SK-N-SH (cell line): ENCODE measurements at regions not wholly inside any gene's neighbourhood (a gene's known extent, or its start where the extent isn't known, plus 50 kb on each side); places are given as distances from the start of the nearest gene placed in this dataset.

Experiments used
- CTCF ChIA-PET: fragments of 300-600, 350-600 bp; formaldehyde crosslinking; extraction: SDS; loops from one replicate; lab custom pipeline; 2021; lab: Yijun Ruan, JAX
- POLR2A ChIA-PET: fragments of 350-600 bp; sonication (Branson Sonifier 250); formaldehyde crosslinking; extraction: SDS; loops from one replicate; lab custom pipeline; 2020; ENCODE audit warnings: antibody characterized with exemption, inconsistent platforms; lab: Yijun Ruan, JAX
- DNase-seq: peaks from one replicate; pipeline ENCODE4 v3.0.0; 2012
- H2AFZ ChIP-seq: fragments of 200-600 bp; sonication (generic); 2 replicates; pipeline ENCODE4 v1.8.1; 2016; ENCODE audit warnings: antibody characterized with exemption, mild to moderate bottlenecking, low read depth
- H3F3A ChIP-seq: fragments of 200-600 bp; sonication (generic); replicated peaks from 2 replicates; pipeline ENCODE3; 2016; ENCODE audit warnings: antibody characterized with exemption, mild to moderate bottlenecking; ENCODE audit not compliant: insufficient read depth
- H3K27ac ChIP-seq, 2 experiments: fragments of 200-500 bp in 1 of 2; fragments of 200-600 bp in 1 of 2; sonication (Bioruptor generic) in 1 of 2; sonication (generic), shearing (Covaris generic) in 1 of 2; 2 replicates each; pipeline versions ENCODE4 v1.5.1 to v1.6.1; 2014 to 2016; ENCODE audit warnings: low read depth in 2 of 2, inconsistent platforms in 1 of 2, low read length in 1 of 2, mild to moderate bottlenecking in 1 of 2, mixed read lengths in 1 of 2
- H3K27me3 ChIP-seq: fragments of 200-600 bp; sonication (generic), shearing (Covaris generic); 2 replicates; pipeline ENCODE4 v1.6.1; 2016; ENCODE audit warnings: mixed run types; ENCODE audit not compliant: insufficient read depth
- H3K36me3 ChIP-seq, 2 experiments: fragments of 200-500 bp in 1 of 2; fragments of 200-600 bp in 1 of 2; sonication (Bioruptor generic) in 1 of 2; sonication (generic) in 1 of 2; replicated peaks in 1 of 2; 2 replicates each; pipeline versions ENCODE3 to v1.5.1; 2014 to 2016; ENCODE audit warnings: low read length in 1 of 2, mild to moderate bottlenecking in 1 of 2; ENCODE audit not compliant: insufficient read depth in 2 of 2, control insufficient read depth in 1 of 2
- H3K4me1 ChIP-seq, 2 experiments: fragments of 200-500 bp in 1 of 2; fragments of 200-600 bp in 1 of 2; sonication (Bioruptor generic) in 1 of 2; sonication (generic), shearing (Covaris generic) in 1 of 2; 2 replicates each; pipeline versions ENCODE4 v1.5.1 to v1.6.1; 2014 to 2016; ENCODE audit warnings: low read depth in 1 of 2, low read length in 1 of 2, mixed run types in 1 of 2; ENCODE audit not compliant: insufficient read depth in 2 of 2, control insufficient read depth in 1 of 2
- H3K4me2 ChIP-seq: fragments of 200-600 bp; sonication (generic), shearing (Covaris generic); 2 replicates; pipeline ENCODE4 v1.6.1; 2017; ENCODE audit warnings: mixed run types
- H3K4me3 ChIP-seq, 2 experiments: fragments of 200-500 bp in 1 of 2; fragments of 200-600 bp in 1 of 2; sonication (Bioruptor generic) in 1 of 2; sonication (generic), shearing (Covaris generic) in 1 of 2; 2 replicates each; pipeline versions ENCODE4 v1.5.1 to v1.8.1; 2014 to 2016; ENCODE audit warnings: low read depth in 2 of 2, inconsistent platforms in 1 of 2, low read length in 1 of 2, mild to moderate bottlenecking in 1 of 2, mixed read lengths in 1 of 2, moderate library complexity in 1 of 2
- H3K79me2 ChIP-seq: fragments of 200-600 bp; sonication (generic); 2 replicates; pipeline ENCODE4 v1.8.1; 2017; ENCODE audit warnings: mild to moderate bottlenecking; ENCODE audit not compliant: insufficient read depth
- H3K9ac ChIP-seq: fragments of 200-600 bp; sonication (generic); 2 replicates; pipeline ENCODE4 v1.6.1; 2017; ENCODE audit warnings: mixed run types
- H3K9me2 ChIP-seq: fragments of 200-600 bp; sonication (generic); 2 replicates; pipeline ENCODE4 v1.6.1; 2017; ENCODE audit warnings: mixed run types
- H3K9me3 ChIP-seq: fragments of 200-600 bp; sonication (generic); 2 replicates; pipeline ENCODE4 v1.6.1; 2017; ENCODE audit warnings: mixed run types, mild to moderate bottlenecking, moderate library complexity
- H4K20me1 ChIP-seq: fragments of 200-600 bp; sonication (generic); 2 replicates; pipeline ENCODE4 v1.6.1; 2017; ENCODE audit warnings: mild to moderate bottlenecking, mixed run types; ENCODE audit not compliant: insufficient read depth
- FOXJ3 ChIP-seq: sonication (generic); formaldehyde crosslinking; IDR thresholded peaks from 2 replicates; pipeline ENCODE4 v1.5.1; 2020; ENCODE audit warnings: mild to moderate bottlenecking, missing genetic modification reagents
- FOXM1 ChIP-seq: IDR thresholded peaks from 2 replicates; pipeline ENCODE4 v1.4.0; 2012; ENCODE audit warnings: low read depth, mild to moderate bottlenecking
- MEF2A ChIP-seq: IDR thresholded peaks from 2 replicates; pipeline ENCODE4 v1.4.0; 2012; ENCODE audit warnings: low read depth, borderline replicate concordance
- MXI1 ChIP-seq: IDR thresholded peaks from 2 replicates; pipeline ENCODE4 v1.6.1; 2012; ENCODE audit warnings: mild to moderate bottlenecking, low read depth, low read length, improper control_type of control experiment
- RAD21 ChIP-seq: IDR thresholded peaks from 2 replicates; pipeline ENCODE4 v1.6.1; 2012; ENCODE audit warnings: mild to moderate bottlenecking, low read length
- RCOR1 ChIP-seq: fragments of 150-350 bp; IDR thresholded peaks from 2 replicates; pipeline ENCODE4 v1.6.1; 2017; ENCODE audit warnings: antibody characterized with exemption, low read length
- RXRA ChIP-seq: IDR thresholded peaks from 2 replicates; pipeline ENCODE4 v1.4.0; 2012; ENCODE audit warnings: low read depth, mild to moderate bottlenecking, borderline replicate concordance
- SIN3A ChIP-seq: IDR thresholded peaks from 2 replicates; pipeline ENCODE4 v1.6.1; 2012; ENCODE audit warnings: low read depth, mild to moderate bottlenecking, low read length, moderate library complexity, borderline replicate concordance
- WGBS: methylation state at CpG from one replicate; pipeline ENCODE4 v1.1.6; 2017; ENCODE audit warnings: low lambda C conversion rate; 5-methylcytosine and 5-hydroxymethylcytosine counted together
- TF ChIP-seq, protein P1 (sequence below): fragments of 150-350 bp; IDR thresholded peaks from 2 replicates; pipeline ENCODE4 v1.6.1; 2017; ENCODE audit warnings: antibody characterized with exemption, low read length, low read depth, borderline replicate concordance
- TF ChIP-seq, protein P2 (sequence below): IDR thresholded peaks from 2 replicates; pipeline ENCODE4 v1.4.0; 2012; ENCODE audit warnings: low read depth, borderline replicate concordance
- TF ChIP-seq, protein P3 (sequence below): IDR thresholded peaks from 2 replicates; pipeline ENCODE4; 2012
- TF ChIP-seq, protein P4 (sequence below): fragments of 150-350 bp; IDR thresholded peaks from 2 replicates; pipeline ENCODE4 v1.6.1; 2016; ENCODE audit warnings: mild to moderate bottlenecking, low read depth, low read length

DNA sequence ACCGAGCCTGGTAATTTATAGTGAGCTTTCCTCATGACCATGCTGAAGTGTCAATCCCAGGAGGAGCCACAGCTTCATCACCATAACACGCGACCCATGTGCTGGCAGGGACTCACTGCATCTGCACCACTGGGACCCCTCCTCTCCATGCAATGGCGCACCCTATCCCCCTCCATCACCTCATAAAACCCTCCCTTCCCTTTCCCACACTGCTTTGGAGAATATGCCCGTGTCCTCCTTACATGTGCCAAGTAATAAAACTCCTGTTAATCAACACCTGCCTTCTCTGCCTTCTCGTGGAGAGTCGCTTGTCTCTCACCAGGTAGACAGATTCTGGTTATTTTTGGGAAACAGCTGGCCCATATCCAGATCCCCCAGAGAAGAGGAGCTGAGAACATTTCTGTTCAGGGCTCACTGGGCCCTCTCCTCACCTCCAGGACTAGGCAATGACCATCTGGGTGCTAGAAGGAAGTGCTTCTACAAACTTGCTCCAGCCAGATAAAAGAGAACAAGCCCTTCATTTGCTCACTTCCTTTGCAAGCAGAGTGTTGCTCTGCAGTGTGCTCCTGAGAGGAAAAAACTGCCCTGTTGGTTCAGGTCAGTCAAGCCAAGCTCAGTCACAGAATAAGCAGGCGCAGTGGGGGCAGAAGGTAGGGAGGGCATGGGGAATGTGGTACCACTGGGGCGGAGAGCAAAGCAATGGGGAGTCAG, 894.3 kb downstream of the UQCRFS1 start:
- Histone ChIP-seq H3K79me2 (no peaks in the 10 kb centered on the region), H3K27me3 (peaks cover 17% of the 10 kb centered on the region), H3K9me3 (no peaks in the 10 kb centered on the region), H3K4me2 (no peak overlapping the region), H3F3A (no peaks in the 10 kb centered on the region), H3K9ac (no peak overlapping the region), H4K20me1 (no peaks in the 10 kb centered on the region), H3K9me2 (no peaks in the 10 kb centered on the region), H3K36me3 (no peaks in the 10 kb centered on the region), H2AFZ (no peak overlapping the region), H3K27ac (no peak overlapping the region), H3K4me3 (no peak overlapping the region), H3K4me1 (no peaks in the 10 kb centered on the region)
- TF ChIP-seq, protein P1, sequence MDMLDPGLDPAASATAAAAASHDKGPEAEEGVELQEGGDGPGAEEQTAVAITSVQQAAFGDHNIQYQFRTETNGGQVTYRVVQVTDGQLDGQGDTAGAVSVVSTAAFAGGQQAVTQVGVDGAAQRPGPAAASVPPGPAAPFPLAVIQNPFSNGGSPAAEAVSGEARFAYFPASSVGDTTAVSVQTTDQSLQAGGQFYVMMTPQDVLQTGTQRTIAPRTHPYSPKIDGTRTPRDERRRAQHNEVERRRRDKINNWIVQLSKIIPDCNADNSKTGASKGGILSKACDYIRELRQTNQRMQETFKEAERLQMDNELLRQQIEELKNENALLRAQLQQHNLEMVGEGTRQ, result no peak
- no peak for TF ChIP-seq SIN3A
- TF ChIP-seq, protein P2, sequence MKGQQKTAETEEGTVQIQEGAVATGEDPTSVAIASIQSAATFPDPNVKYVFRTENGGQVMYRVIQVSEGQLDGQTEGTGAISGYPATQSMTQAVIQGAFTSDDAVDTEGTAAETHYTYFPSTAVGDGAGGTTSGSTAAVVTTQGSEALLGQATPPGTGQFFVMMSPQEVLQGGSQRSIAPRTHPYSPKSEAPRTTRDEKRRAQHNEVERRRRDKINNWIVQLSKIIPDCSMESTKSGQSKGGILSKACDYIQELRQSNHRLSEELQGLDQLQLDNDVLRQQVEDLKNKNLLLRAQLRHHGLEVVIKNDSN, result no peak
- TF ChIP-seq RAD21, result no peak
- no peak for TF ChIP-seq FOXJ3 (CRISPR knock-in tag)
- no peak for TF ChIP-seq MEF2A
- no peak for TF ChIP-seq RXRA
- TF ChIP-seq, protein P3, sequence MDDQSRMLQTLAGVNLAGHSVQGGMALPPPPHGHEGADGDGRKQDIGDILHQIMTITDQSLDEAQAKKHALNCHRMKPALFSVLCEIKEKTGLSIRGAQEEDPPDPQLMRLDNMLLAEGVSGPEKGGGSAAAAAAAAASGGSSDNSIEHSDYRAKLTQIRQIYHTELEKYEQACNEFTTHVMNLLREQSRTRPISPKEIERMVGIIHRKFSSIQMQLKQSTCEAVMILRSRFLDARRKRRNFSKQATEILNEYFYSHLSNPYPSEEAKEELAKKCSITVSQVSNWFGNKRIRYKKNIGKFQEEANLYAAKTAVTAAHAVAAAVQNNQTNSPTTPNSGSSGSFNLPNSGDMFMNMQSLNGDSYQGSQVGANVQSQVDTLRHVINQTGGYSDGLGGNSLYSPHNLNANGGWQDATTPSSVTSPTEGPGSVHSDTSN, result no peak
- TF ChIP-seq RCOR1, result no peak
- TF ChIP-seq FOXM1, result no peak
- ChIA-PET CTCF (no interaction called here), POLR2A (no interaction called here)
- no peak for DNase-seq
- WGBS, result 11% methylated on average over 8 of the region's 9 CpGs

DNA sequence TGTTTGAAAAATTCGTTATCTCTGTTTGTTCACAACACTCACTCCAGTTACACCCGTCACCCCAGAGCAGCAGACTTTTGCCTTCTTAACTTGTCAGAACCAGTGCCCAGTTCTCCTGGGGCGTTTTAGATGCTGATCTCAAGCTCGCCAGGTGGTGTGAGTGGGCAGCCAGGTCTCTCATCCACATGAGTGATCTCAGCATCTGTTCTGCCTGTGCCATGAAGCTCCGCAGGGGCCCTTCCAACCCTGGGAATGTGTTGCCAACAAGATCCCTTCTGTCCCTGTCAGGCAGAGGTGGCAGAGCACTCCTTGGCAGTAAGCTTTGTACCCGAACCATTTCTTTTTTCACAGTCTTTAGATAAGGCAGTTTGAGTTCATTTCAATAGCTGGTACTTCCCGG, 896.5 kb downstream of the UQCRFS1 start:
- no peaks in the 10 kb centered on the region for H3K79me2 ChIP-seq
- no peak overlapping the region for H3K4me3 ChIP-seq
- TF ChIP-seq, protein P4, sequence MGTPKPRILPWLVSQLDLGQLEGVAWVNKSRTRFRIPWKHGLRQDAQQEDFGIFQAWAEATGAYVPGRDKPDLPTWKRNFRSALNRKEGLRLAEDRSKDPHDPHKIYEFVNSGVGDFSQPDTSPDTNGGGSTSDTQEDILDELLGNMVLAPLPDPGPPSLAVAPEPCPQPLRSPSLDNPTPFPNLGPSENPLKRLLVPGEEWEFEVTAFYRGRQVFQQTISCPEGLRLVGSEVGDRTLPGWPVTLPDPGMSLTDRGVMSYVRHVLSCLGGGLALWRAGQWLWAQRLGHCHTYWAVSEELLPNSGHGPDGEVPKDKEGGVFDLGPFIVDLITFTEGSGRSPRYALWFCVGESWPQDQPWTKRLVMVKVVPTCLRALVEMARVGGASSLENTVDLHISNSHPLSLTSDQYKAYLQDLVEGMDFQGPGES, result no peak
- TF ChIP-seq, protein P3, result no peak
- no peak for TF ChIP-seq MXI1
- H3F3A ChIP-seq, result peaks cover 3% of the 10 kb centered on the region
- no peak overlapping the region for H2AFZ ChIP-seq
- no peaks in the 10 kb centered on the region for H3K36me3 ChIP-seq
- ChIA-PET POLR2A (no interaction called here), CTCF (no interaction called here)
- no peaks in the 10 kb centered on the region for H3K9me3 ChIP-seq
- WGBS, result 13% methylated on average over 7 of the region's 7 CpGs
- no peaks in the 10 kb centered on the region for H4K20me1 ChIP-seq
- no peak overlapping the region for H3K4me2 ChIP-seq
- H3K4me1 ChIP-seq, result no peaks in the 10 kb centered on the region
- peaks cover 10% of the 10 kb centered on the region; the same call in 1 of the 2 replicates for H3K27me3 ChIP-seq
- DNase-seq, result no peak
- no peak overlapping the region for H3K27ac ChIP-seq
- H3K9ac ChIP-seq, result no peak overlapping the region
- H3K9me2 ChIP-seq, result no peaks in the 10 kb centered on the region
